Superior temporal gyrus (tissue), 1 donor: ENCODE measurements at regions not wholly inside any gene's neighbourhood (a gene's known extent, or its start where the extent isn't known, plus 50 kb on each side); places are given as distances from the start of the nearest gene placed in this dataset.
"Not testable (repeated sequence)": the region's sequence is repeated elsewhere in the genome, so short reads cannot be mapped to it uniquely, and the experiment has no call there.

Experiments used
- DNase-seq: peaks from one replicate; pipeline ENCODE4 v3.0.0-alpha.2; 2016; ENCODE audit errors: extremely low spot score

GRCh38 chr3:140863580-140864009 lies 78.0 kb upstream of the SLC25A36 start:
- DNase-seq, result peak; percentile 84

- no peak for DNase-seq
Measured at GRCh38 chr3:140870351-140870750, 71.3 kb upstream of the SLC25A36 start.

GRCh38 chr3:140871022-140871421 lies 70.6 kb upstream of the SLC25A36 start:
- DNase-seq, result no peak

DNA sequence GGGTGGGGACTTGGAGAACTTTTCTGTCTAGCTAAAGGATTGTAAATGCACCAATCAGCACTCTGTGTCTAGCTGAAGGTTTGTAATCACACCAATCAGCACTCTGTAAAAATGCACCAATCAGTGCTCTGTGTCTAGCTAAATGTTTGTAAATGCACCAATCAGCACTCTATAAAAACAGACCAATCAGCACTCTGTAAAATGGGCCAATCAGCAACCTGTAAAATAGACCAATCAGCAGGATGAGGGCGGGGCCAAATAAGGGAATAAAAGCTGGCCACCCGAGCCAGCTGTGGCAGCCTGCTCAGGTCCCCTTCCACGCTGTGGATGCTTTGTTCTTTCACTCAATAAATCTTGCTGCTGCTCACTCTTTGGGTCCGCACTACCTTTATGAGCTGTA lies 69.5 kb upstream of the SLC25A36 start:
- DNase-seq, result not testable (repeated sequence)

GRCh38 chr3:140883428-140884040 lies 58.1 kb upstream of the SLC25A36 start:
- no peak for DNase-seq

DNA sequence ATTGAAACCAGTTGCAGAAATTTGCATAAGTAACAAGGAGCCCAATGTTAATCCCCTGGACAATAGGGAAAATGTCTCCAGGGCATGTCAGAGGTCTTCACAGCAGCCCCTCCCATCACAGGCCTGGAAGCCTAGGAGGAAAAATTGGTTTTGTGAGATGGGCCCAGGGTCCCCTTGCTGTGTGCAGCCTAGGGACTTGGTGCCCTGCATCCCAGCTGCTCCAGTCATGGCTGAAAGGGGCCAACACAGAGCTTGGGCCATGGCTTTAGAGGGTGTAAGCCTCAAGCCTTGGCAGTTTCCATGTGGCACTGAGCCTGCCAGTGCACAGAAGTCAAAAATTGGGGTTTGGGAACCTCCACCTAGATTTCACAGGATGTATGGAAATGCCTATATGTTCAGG lies 55.9 kb upstream of the SLC25A36 start:
- DNase-seq, result not testable (repeated sequence)
